ENCODE measurements at regions not wholly inside any gene's neighbourhood (a gene's known extent, or its start where the extent isn't known, plus 50 kb on each side); places are given as distances from the start of the nearest gene placed in this dataset.

- H3K4me3 Mint-ChIP-seq, result no peak overlapping the region
- H3K27ac Mint-ChIP-seq, result no peak overlapping the region
- TF ChIP-seq CTCF (IDR thresholded peaks at IDR 0.05), result no peak
- no peak for DNase-seq
- H3K4me1 Mint-ChIP-seq, result no peaks in the 10 kb centered on the region
- no peaks in the 10 kb centered on the region for H3K27me3 Mint-ChIP-seq (ENCODE audit: low read depth, poor library complexity)
- peaks cover 74% of the 10 kb centered on the region for H3K36me3 Mint-ChIP-seq (ENCODE audit: low read depth)
- no peaks in the 10 kb centered on the region for H3K9me3 Mint-ChIP-seq
Measured at GRCh38 chr5:146254223-146254622, 50.8 kb downstream of the RBM27 start.

- TF ChIP-seq CTCF (IDR thresholded peaks at IDR 0.05), result no peak
- H3K4me1 Mint-ChIP-seq, result no peaks in the 10 kb centered on the region
- H3K36me3 Mint-ChIP-seq (ENCODE audit: low read depth), result peaks cover 70% of the 10 kb centered on the region
- H3K27me3 Mint-ChIP-seq (ENCODE audit: low read depth, poor library complexity), result peaks cover 3% of the 10 kb centered on the region
- no peak overlapping the region for H3K27ac Mint-ChIP-seq
- no peak overlapping the region for H3K4me3 Mint-ChIP-seq
- no peaks in the 10 kb centered on the region for H3K9me3 Mint-ChIP-seq
- DNase-seq, result no peak
Measured at GRCh38 chr5:146273109-146273508, 65.5 kb upstream of the POU4F3 start.

- Mint-ChIP-seq H3K27ac (no peak overlapping the region), H3K36me3 (ENCODE audit: low read depth) (peaks cover 29% of the 10 kb centered on the region), H3K4me3 (no peak overlapping the region), H3K4me1 (no peaks in the 10 kb centered on the region), H3K27me3 (ENCODE audit: low read depth, poor library complexity) (no peaks in the 10 kb centered on the region), H3K9me3 (no peaks in the 10 kb centered on the region)
- TF ChIP-seq CTCF (IDR thresholded peaks at IDR 0.05), result no peak
- DNase-seq, result no peak
Measured at GRCh38 chr5:146283344-146283761, 55.3 kb upstream of the POU4F3 start.

GRCh38 chr5:146284016-146284415, 54.6 kb upstream of the POU4F3 start:
- DNase-seq, result no peak
- no peak for TF ChIP-seq CTCF (IDR thresholded peaks at IDR 0.05)
- H3K9me3 Mint-ChIP-seq, result no peaks in the 10 kb centered on the region
- H3K27ac Mint-ChIP-seq, result no peak overlapping the region
- H3K36me3 Mint-ChIP-seq (ENCODE audit: low read depth), result peaks cover 22% of the 10 kb centered on the region
- no peaks in the 10 kb centered on the region for H3K27me3 Mint-ChIP-seq (ENCODE audit: low read depth, poor library complexity)
- H3K4me1 Mint-ChIP-seq, result peaks cover 6% of the 10 kb centered on the region
- H3K4me3 Mint-ChIP-seq, result no peak overlapping the region

Data from nephron progenitor cell (in vitro differentiated cells).